ENCODE measurements at regions not wholly inside any gene's neighbourhood (a gene's known extent, or its start where the extent isn't known, plus 50 kb on each side); places are given as distances from the start of the nearest gene placed in this dataset.

- no peak for ATAC-seq (ENCODE audit: low read depth)
- H3K27ac ChIP-seq (ENCODE audit: low read length in 2 of 2), result no peak overlapping the region
- H3K27ac Mint-ChIP-seq, result no peak overlapping the region
Observed at GRCh38 chr11:29310725-29311342, 706.0 kb downstream of the KCNA4 start.

GRCh38 chr11:29309992-29310391 is 706.8 kb downstream of the KCNA4 start:
- no peak for ATAC-seq (ENCODE audit: low read depth)
- no peak for TF ChIP-seq EZH2 (IDR thresholded peaks at IDR 0.05; ENCODE audit: borderline replicate concordance, insufficient read depth, low read depth, low read length, poor library complexity, severe bottlenecking)
- TF ChIP-seq, protein P1, sequence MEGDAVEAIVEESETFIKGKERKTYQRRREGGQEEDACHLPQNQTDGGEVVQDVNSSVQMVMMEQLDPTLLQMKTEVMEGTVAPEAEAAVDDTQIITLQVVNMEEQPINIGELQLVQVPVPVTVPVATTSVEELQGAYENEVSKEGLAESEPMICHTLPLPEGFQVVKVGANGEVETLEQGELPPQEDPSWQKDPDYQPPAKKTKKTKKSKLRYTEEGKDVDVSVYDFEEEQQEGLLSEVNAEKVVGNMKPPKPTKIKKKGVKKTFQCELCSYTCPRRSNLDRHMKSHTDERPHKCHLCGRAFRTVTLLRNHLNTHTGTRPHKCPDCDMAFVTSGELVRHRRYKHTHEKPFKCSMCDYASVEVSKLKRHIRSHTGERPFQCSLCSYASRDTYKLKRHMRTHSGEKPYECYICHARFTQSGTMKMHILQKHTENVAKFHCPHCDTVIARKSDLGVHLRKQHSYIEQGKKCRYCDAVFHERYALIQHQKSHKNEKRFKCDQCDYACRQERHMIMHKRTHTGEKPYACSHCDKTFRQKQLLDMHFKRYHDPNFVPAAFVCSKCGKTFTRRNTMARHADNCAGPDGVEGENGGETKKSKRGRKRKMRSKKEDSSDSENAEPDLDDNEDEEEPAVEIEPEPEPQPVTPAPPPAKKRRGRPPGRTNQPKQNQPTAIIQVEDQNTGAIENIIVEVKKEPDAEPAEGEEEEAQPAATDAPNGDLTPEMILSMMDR (IDR thresholded peaks at IDR 0.05), result no peak
- Histone ChIP-seq H2AFZ (ENCODE audit: insufficient read depth, low read depth, low read length, poor library complexity, severe bottlenecking) (no peak overlapping the region), H3K27me3 (replicated peaks in 1 of 4; ENCODE audit: control extremely low read depth in 1 of 4, control insufficient read depth in 3 of 4, insufficient read depth in 4 of 4, low read length in 3 of 4) (no peaks in the 10 kb centered on the region), H3K4me3 (ENCODE audit: control extremely low read depth in 1 of 5, extremely low read depth in 1 of 5, insufficient read depth in 1 of 5, low read depth in 2 of 5, low read length in 4 of 5) (no peak overlapping the region), H4K20me1 (ENCODE audit: control insufficient read depth, insufficient read depth, low read length, poor library complexity, severe bottlenecking) (no peaks in the 10 kb centered on the region), H3K9me3 (ENCODE audit: control extremely low read depth in 1 of 3, control insufficient read depth in 2 of 3, insufficient read depth in 1 of 3, low read length in 2 of 3) (no peaks in the 10 kb centered on the region), H3K9ac (ENCODE audit: low read length) (no peak overlapping the region), H3K79me2 (ENCODE audit: control insufficient read depth, insufficient read depth, low read length) (no peaks in the 10 kb centered on the region), H3K4me2 (replicated peaks; ENCODE audit: low read depth, low read length, poor library complexity, severe bottlenecking) (no peak overlapping the region), H3K27ac (ENCODE audit: low read length in 2 of 2) (no peak overlapping the region), H3K36me3 (replicated peaks in 1 of 2; ENCODE audit: control extremely low read depth in 1 of 2, control insufficient read depth in 1 of 2, extremely low read depth in 1 of 2, insufficient read depth in 2 of 2, low read length in 1 of 2) (no peaks in the 10 kb centered on the region), H3K4me1 (ENCODE audit: control insufficient read depth in 2 of 2, insufficient read depth in 2 of 2, low read length in 2 of 2) (no peaks in the 10 kb centered on the region)
- ChIA-PET POLR2A (no interaction called here), CTCF (no interaction called here)
- no peak for DNase-seq
- Mint-ChIP-seq H3K9me3 (ENCODE audit: insufficient read depth) (no peaks in the 10 kb centered on the region), H3K27me3 (no peaks in the 10 kb centered on the region), H3K27ac (no peak overlapping the region), H3K4me1 (no peaks in the 10 kb centered on the region), H3K4me3 (no peak overlapping the region)
- intact Hi-C loops (cut with micrococcal nuclease), result no loop called here
- no CpG with 5 or more reads among the region's 1 CpG for WGBS (ENCODE audit: insufficient coverage)

More at GRCh38 chr11:29310725-29311342, 706.0 kb downstream of the KCNA4 start:
- Histone ChIP-seq H3K4me1 (ENCODE audit: control insufficient read depth in 2 of 2, insufficient read depth in 2 of 2, low read length in 2 of 2) (no peaks in the 10 kb centered on the region), H3K4me3 (ENCODE audit: control extremely low read depth in 1 of 5, extremely low read depth in 1 of 5, insufficient read depth in 1 of 5, low read depth in 2 of 5, low read length in 4 of 5) (no peak overlapping the region), H3K36me3 (replicated peaks in 1 of 2; ENCODE audit: control extremely low read depth in 1 of 2, control insufficient read depth in 1 of 2, extremely low read depth in 1 of 2, insufficient read depth in 2 of 2, low read length in 1 of 2) (no peaks in the 10 kb centered on the region), H4K20me1 (ENCODE audit: control insufficient read depth, insufficient read depth, low read length, poor library complexity, severe bottlenecking) (no peaks in the 10 kb centered on the region), H2AFZ (ENCODE audit: insufficient read depth, low read depth, low read length, poor library complexity, severe bottlenecking) (no peak overlapping the region), H3K79me2 (ENCODE audit: control insufficient read depth, insufficient read depth, low read length) (no peaks in the 10 kb centered on the region), H3K4me2 (replicated peaks; ENCODE audit: low read depth, low read length, poor library complexity, severe bottlenecking) (no peak overlapping the region), H3K9me3 (ENCODE audit: control extremely low read depth in 1 of 3, control insufficient read depth in 2 of 3, insufficient read depth in 1 of 3, low read length in 2 of 3) (no peaks in the 10 kb centered on the region), H3K9ac (ENCODE audit: low read length) (no peak overlapping the region), H3K27me3 (replicated peaks in 1 of 4; ENCODE audit: control extremely low read depth in 1 of 4, control insufficient read depth in 3 of 4, insufficient read depth in 4 of 4, low read length in 3 of 4) (no peaks in the 10 kb centered on the region)
- ChIA-PET POLR2A (no interaction called here), CTCF (no interaction called here)
- no peaks in the 10 kb centered on the region for H3K27me3 Mint-ChIP-seq
- no peak overlapping the region for H3K4me3 Mint-ChIP-seq
- intact Hi-C loops (cut with micrococcal nuclease), result no loop called here
- no peaks in the 10 kb centered on the region for H3K4me1 Mint-ChIP-seq
- H3K9me3 Mint-ChIP-seq (ENCODE audit: insufficient read depth), result no peaks in the 10 kb centered on the region
- no peak for DNase-seq
- no CpG with 5 or more reads among the region's 3 CpGs for WGBS (ENCODE audit: insufficient coverage)
- TF ChIP-seq, protein P1 (IDR thresholded peaks at IDR 0.05), result no peak
- TF ChIP-seq EZH2 (IDR thresholded peaks at IDR 0.05; ENCODE audit: borderline replicate concordance, insufficient read depth, low read depth, low read length, poor library complexity, severe bottlenecking), result no peak

Data from B cell (primary cell).